ENCODE measurements at regions not wholly inside any gene's neighbourhood (a gene's known extent, or its start where the extent isn't known, plus 50 kb on each side); places are given as distances from the start of the nearest gene placed in this dataset.

- H2AFZ ChIP-seq (ENCODE audit: low read depth, low read length), result no peak overlapping the region
- H3K4me3 ChIP-seq (ENCODE audit: low read length), result no peak overlapping the region
- no peaks in the 10 kb centered on the region for H3K4me1 ChIP-seq (ENCODE audit: insufficient read depth, low read length)
- H3K9me3 ChIP-seq (ENCODE audit: low read length), result no peaks in the 10 kb centered on the region
- no peaks in the 10 kb centered on the region for H3K27me3 ChIP-seq (ENCODE audit: insufficient read depth, low read length)
- no peaks in the 10 kb centered on the region for H3K36me3 ChIP-seq (ENCODE audit: insufficient read depth, low read length)
These were observed 266.4 kb upstream of the PREP start for GRCh38 chr6:105669232-105669631.

GRCh38 chr6:105667056-105667455 lies 264.2 kb upstream of the PREP start:
- no peaks in the 10 kb centered on the region for H3K9me3 ChIP-seq (ENCODE audit: low read length)
- no peak overlapping the region for H3K4me3 ChIP-seq (ENCODE audit: low read length)
- no peak overlapping the region for H2AFZ ChIP-seq (ENCODE audit: low read depth, low read length)

DNA sequence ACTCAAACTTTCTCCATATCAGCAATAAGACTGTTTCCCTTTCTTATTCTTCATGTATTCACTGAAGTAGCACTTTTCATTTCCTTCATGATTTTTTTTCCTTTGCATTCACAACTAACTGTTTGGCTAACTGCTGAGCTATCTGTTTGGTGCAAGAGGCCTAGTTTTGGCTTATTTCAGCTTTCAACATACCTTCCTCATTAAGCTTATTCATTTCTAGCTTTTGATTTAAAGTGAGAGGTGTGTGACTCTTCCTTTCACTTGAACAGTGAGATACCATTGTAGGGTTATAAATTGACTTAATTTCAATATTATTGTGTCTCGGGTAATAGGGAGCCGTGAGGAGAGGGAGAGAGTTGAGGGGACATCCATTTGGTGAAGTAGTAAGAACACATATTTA lies 262.0 kb upstream of the PREP start:
- no peak overlapping the region for H3K4me3 ChIP-seq (ENCODE audit: low read length)
- H3K27me3 ChIP-seq (ENCODE audit: insufficient read depth, low read length), result no peaks in the 10 kb centered on the region
- no peak overlapping the region for H2AFZ ChIP-seq (ENCODE audit: low read depth, low read length)
- no peaks in the 10 kb centered on the region for H3K9me3 ChIP-seq (ENCODE audit: low read length)
- H3K36me3 ChIP-seq (ENCODE audit: insufficient read depth, low read length), result no peaks in the 10 kb centered on the region
- H3K4me1 ChIP-seq (ENCODE audit: insufficient read depth, low read length), result peaks cover 5% of the 10 kb centered on the region

More at GRCh38 chr6:105667056-105667455, 264.2 kb upstream of the PREP start:
- Histone ChIP-seq H3K27me3 (ENCODE audit: insufficient read depth, low read length) (no peaks in the 10 kb centered on the region), H3K36me3 (ENCODE audit: insufficient read depth, low read length) (no peaks in the 10 kb centered on the region), H3K4me1 (ENCODE audit: insufficient read depth, low read length) (no peaks in the 10 kb centered on the region)

DNA sequence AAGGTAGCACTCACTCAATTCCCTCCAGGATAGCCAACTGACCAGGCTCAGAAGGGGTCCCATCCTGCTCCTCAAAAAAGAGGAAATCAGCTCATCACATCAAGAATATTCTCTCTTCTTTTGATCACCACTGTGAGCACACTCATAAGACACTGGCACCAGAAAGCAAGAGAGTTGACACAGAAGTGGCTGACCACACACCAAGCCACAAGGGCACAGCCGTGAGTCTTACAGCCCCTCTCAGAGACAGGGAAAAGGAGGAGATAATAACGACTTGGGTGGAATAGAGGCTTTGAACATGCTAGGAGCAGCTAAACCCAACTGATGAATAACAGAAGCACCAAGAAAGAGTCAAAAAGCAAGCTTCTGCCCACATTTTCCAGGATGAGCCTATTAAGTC lies 249.1 kb upstream of the PREP start:
- no peaks in the 10 kb centered on the region for H3K36me3 ChIP-seq (ENCODE audit: insufficient read depth, low read length)
- no peak overlapping the region for H3K4me3 ChIP-seq (ENCODE audit: low read length)

GRCh38 chr6:105650347-105650746 lies 247.5 kb upstream of the PREP start:
- H3K36me3 ChIP-seq (ENCODE audit: insufficient read depth, low read length), result no peaks in the 10 kb centered on the region
- no peaks in the 10 kb centered on the region for H3K4me1 ChIP-seq (ENCODE audit: insufficient read depth, low read length)
- no peak overlapping the region for H2AFZ ChIP-seq (ENCODE audit: low read depth, low read length)
- no peaks in the 10 kb centered on the region for H3K9me3 ChIP-seq (ENCODE audit: low read length)
- no peaks in the 10 kb centered on the region for H3K27me3 ChIP-seq (ENCODE audit: insufficient read depth, low read length)
- no peak overlapping the region for H3K4me3 ChIP-seq (ENCODE audit: low read length)

More for the DNA sequence above, 249.1 kb upstream of the PREP start:
- no peaks in the 10 kb centered on the region for H3K9me3 ChIP-seq (ENCODE audit: low read length)
- no peaks in the 10 kb centered on the region for H3K27me3 ChIP-seq (ENCODE audit: insufficient read depth, low read length)
- H2AFZ ChIP-seq (ENCODE audit: low read depth, low read length), result no peak overlapping the region
- no peaks in the 10 kb centered on the region for H3K4me1 ChIP-seq (ENCODE audit: insufficient read depth, low read length)

GRCh38 chr6:105649192-105649591 lies 246.3 kb upstream of the PREP start:
- Histone ChIP-seq H3K4me3 (ENCODE audit: low read length) (no peak overlapping the region), H3K36me3 (ENCODE audit: insufficient read depth, low read length) (no peaks in the 10 kb centered on the region), H3K9me3 (ENCODE audit: low read length) (no peaks in the 10 kb centered on the region)

DNA sequence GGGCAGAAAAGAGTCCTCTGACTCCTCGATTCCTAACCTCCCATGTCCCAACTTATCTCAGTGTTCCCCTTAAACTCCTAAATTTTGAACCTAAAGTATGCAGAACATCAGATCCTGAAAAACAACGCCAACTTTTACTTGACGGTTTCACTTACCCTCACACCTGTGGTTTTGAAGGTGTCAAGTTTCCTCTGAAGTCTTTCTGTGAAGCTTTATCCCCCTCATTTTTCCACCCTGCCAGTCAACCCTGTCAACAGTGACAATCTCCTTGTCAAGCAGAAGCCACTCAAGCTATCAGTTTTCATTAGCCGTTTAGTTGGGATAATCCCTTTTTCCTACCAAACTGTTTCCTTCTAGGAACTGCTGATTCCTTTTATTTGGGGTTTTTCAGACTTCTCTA lies 245.4 kb upstream of the PREP start:
- H3K4me1 ChIP-seq (ENCODE audit: insufficient read depth, low read length), result no peaks in the 10 kb centered on the region
- no peak overlapping the region for H2AFZ ChIP-seq (ENCODE audit: low read depth, low read length)
- H3K36me3 ChIP-seq (ENCODE audit: insufficient read depth, low read length), result no peaks in the 10 kb centered on the region
- H3K27me3 ChIP-seq (ENCODE audit: insufficient read depth, low read length), result no peaks in the 10 kb centered on the region
- no peak overlapping the region for H3K4me3 ChIP-seq (ENCODE audit: low read length)
- H3K9me3 ChIP-seq (ENCODE audit: low read length), result no peaks in the 10 kb centered on the region

More at GRCh38 chr6:105649192-105649591, 246.3 kb upstream of the PREP start:
- Histone ChIP-seq H3K4me1 (ENCODE audit: insufficient read depth, low read length) (no peaks in the 10 kb centered on the region), H3K27me3 (ENCODE audit: insufficient read depth, low read length) (no peaks in the 10 kb centered on the region), H2AFZ (ENCODE audit: low read depth, low read length) (no peak overlapping the region)

- H3K36me3 ChIP-seq (ENCODE audit: insufficient read depth, low read length), result no peaks in the 10 kb centered on the region
- H3K4me3 ChIP-seq (ENCODE audit: low read length), result no peak overlapping the region
- no peaks in the 10 kb centered on the region for H3K27me3 ChIP-seq (ENCODE audit: insufficient read depth, low read length)
- H3K9me3 ChIP-seq (ENCODE audit: low read length), result no peaks in the 10 kb centered on the region
- no peak overlapping the region for H2AFZ ChIP-seq (ENCODE audit: low read depth, low read length)
- no peaks in the 10 kb centered on the region for H3K4me1 ChIP-seq (ENCODE audit: insufficient read depth, low read length)
These were observed 243.5 kb upstream of the PREP start for GRCh38 chr6:105646391-105646867.

DNA sequence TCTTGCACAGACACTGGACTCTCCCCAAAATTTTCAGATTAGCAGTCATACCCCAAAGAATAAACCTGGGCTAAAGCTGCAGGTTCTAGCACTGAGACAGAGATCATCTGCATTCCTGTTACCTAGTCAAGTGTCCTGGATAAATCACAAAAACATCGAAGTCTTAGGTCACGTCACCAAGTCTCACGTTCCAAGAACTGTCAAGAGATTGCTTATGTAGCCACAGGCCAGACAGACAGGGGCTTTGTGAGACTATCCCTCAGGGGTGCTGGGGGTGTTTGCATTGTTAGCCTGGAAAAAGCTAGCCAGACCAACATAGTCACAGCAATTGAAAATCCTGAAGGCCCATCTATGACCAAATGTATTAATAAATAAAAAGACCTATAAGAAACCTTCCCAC lies 243.1 kb upstream of the PREP start:
- H3K4me3 ChIP-seq (ENCODE audit: low read length), result no peak overlapping the region
- H3K4me1 ChIP-seq (ENCODE audit: insufficient read depth, low read length), result no peaks in the 10 kb centered on the region
- no peaks in the 10 kb centered on the region for H3K9me3 ChIP-seq (ENCODE audit: low read length)
- no peaks in the 10 kb centered on the region for H3K36me3 ChIP-seq (ENCODE audit: insufficient read depth, low read length)
- H2AFZ ChIP-seq (ENCODE audit: low read depth, low read length), result no peak overlapping the region
- no peaks in the 10 kb centered on the region for H3K27me3 ChIP-seq (ENCODE audit: insufficient read depth, low read length)

DNA sequence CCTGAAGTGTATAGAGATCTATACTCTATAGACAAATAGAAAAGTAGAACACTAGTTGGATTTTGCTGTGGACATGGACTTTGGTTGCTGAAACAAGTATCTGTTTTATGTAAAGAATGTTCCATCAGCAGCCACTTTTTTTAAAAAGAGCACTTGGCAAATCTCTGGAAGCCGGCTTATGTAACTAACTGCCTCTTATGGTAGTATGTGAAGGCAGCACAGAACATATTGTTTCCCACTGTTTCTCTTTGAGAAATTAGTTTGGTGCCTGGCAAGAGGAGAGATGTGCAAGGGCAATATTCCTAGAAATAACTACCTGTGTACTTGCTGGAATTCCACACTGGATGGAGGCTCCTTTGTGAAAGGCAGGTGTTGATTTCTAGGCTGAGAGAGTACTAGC lies 242.3 kb upstream of the PREP start:
- no peaks in the 10 kb centered on the region for H3K36me3 ChIP-seq (ENCODE audit: insufficient read depth, low read length)
- no peaks in the 10 kb centered on the region for H3K4me1 ChIP-seq (ENCODE audit: insufficient read depth, low read length)
- H3K9me3 ChIP-seq (ENCODE audit: low read length), result no peaks in the 10 kb centered on the region
- no peak overlapping the region for H2AFZ ChIP-seq (ENCODE audit: low read depth, low read length)
- H3K4me3 ChIP-seq (ENCODE audit: low read length), result no peak overlapping the region
- no peaks in the 10 kb centered on the region for H3K27me3 ChIP-seq (ENCODE audit: insufficient read depth, low read length)

DNA sequence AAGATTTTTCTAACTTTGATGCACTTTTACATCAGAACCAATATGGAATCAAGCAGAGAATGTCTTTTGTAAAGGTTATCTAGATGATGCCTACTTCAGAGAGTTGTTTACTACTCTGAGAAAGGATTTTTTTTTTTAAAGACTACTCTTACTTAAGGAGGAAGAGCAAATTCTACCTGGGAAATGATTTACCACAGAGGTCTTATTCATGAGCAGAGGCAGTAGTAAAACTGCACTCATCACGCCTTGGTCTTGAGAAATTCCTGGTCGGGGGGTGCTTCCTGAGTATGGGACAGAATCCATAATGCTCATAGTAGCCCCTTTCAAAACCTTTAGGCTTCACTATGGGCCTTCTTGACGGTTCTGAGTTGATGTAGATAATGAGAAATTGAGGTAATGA lies 241.8 kb upstream of the PREP start:
- Histone ChIP-seq H2AFZ (ENCODE audit: low read depth, low read length) (no peak overlapping the region), H3K4me1 (ENCODE audit: insufficient read depth, low read length) (no peaks in the 10 kb centered on the region), H3K9me3 (ENCODE audit: low read length) (no peaks in the 10 kb centered on the region), H3K36me3 (ENCODE audit: insufficient read depth, low read length) (no peaks in the 10 kb centered on the region), H3K27me3 (ENCODE audit: insufficient read depth, low read length) (no peaks in the 10 kb centered on the region), H3K4me3 (ENCODE audit: low read length) (no peak overlapping the region)

DNA sequence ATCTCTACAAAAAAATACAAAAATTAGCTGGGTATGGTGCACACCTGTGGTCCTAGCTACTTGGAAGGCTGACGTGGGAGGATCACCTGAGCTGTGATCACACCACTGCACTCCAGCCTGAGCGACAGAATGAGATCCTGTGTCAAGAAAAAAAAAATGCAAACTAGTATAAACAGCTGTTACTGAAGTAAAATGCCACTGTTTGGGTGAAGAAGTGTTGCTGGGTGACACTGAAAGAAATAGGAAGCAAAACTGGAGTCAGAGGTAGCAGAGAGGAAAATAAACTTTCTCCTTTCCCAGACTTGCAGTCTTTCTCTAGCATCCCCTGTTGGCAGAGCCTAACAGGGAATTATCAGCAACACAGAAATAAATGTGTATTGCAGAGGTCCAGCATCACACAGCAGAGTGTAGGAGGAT lies 241.2 kb upstream of the PREP start:
- H3K4me3 ChIP-seq (ENCODE audit: low read length), result no peak overlapping the region
- H3K9me3 ChIP-seq (ENCODE audit: low read length), result no peaks in the 10 kb centered on the region
- H3K27me3 ChIP-seq (ENCODE audit: insufficient read depth, low read length), result no peaks in the 10 kb centered on the region
- H3K36me3 ChIP-seq (ENCODE audit: insufficient read depth, low read length), result no peaks in the 10 kb centered on the region
- H3K4me1 ChIP-seq (ENCODE audit: insufficient read depth, low read length), result no peaks in the 10 kb centered on the region
- H2AFZ ChIP-seq (ENCODE audit: low read depth, low read length), result no peak overlapping the region

- Histone ChIP-seq H3K4me1 (ENCODE audit: insufficient read depth, low read length) (no peaks in the 10 kb centered on the region), H3K4me3 (ENCODE audit: low read length) (no peak overlapping the region), H3K27me3 (ENCODE audit: insufficient read depth, low read length) (no peaks in the 10 kb centered on the region), H2AFZ (ENCODE audit: low read depth, low read length) (no peak overlapping the region), H3K36me3 (ENCODE audit: insufficient read depth, low read length) (no peaks in the 10 kb centered on the region), H3K9me3 (ENCODE audit: low read length) (no peaks in the 10 kb centered on the region)
These were observed 239.8 kb upstream of the PREP start for GRCh38 chr6:105642708-105643107.

DNA sequence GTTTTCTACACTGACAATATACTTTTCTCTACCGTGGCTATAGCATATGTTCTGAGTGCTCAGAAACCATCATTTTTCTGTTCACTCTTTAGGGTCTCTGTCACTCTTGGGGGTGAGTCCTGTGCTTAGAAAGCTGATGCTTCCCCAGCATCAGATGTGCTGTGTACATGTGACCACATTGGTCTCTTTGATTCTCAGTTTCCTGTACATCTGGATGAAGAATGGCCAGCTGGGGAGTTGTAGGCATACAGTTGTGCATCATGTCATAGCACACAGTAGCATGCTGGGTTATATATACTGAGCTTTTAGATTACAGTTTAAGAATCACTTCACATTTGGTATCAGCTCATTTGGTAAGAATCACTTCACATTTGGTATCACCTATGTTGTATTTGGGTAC lies 238.6 kb upstream of the PREP start:
- Histone ChIP-seq H3K9me3 (ENCODE audit: low read length) (no peaks in the 10 kb centered on the region), H3K27me3 (ENCODE audit: insufficient read depth, low read length) (no peaks in the 10 kb centered on the region), H2AFZ (ENCODE audit: low read depth, low read length) (no peak overlapping the region)

More for the DNA sequence above, 238.6 kb upstream of the PREP start:
- H3K4me3 ChIP-seq (ENCODE audit: low read length), result no peak overlapping the region
- H3K4me1 ChIP-seq (ENCODE audit: insufficient read depth, low read length), result no peaks in the 10 kb centered on the region
- no peaks in the 10 kb centered on the region for H3K36me3 ChIP-seq (ENCODE audit: insufficient read depth, low read length)

Measured in neuron (in vitro differentiated cells).